AG09309 (cell line): ENCODE measurements at regions not wholly inside any gene's neighbourhood (a gene's known extent, or its start where the extent isn't known, plus 50 kb on each side); places are given as distances from the start of the nearest gene placed in this dataset.
"Not testable (repeated sequence)": the region's sequence is repeated elsewhere in the genome, so short reads cannot be mapped to it uniquely, and the experiment has no call there.

ENCODE experiments used
- DNase-seq: peaks from one replicate; pipeline ENCODE4 v3.0.0-alpha.2; 2010; ENCODE audit warnings: low read depth
- H3K4me3 ChIP-seq: 2 replicates; pipeline ENCODE4 v1.5.1; 2011; ENCODE audit warnings: mild to moderate bottlenecking, low read depth, low read length, moderate library complexity; ENCODE audit not compliant: control insufficient read depth
- CTCF ChIP-seq: IDR thresholded peaks from 2 replicates; pipeline ENCODE4 v1.5.1; 2011; ENCODE audit warnings: mild to moderate bottlenecking, low read depth, low read length, inconsistent platforms; ENCODE audit not compliant: insufficient read depth, control insufficient read depth; ENCODE audit errors: missing control alignments

GRCh38 chr2:22175003-22175402 is 1051.2 kb downstream of the TDRD15 start:
- no peak for DNase-seq
- no peak overlapping the region for H3K4me3 ChIP-seq

GRCh38 chr2:22185251-22185650 is 1061.5 kb downstream of the TDRD15 start:
- TF ChIP-seq CTCF: no peak

More at GRCh38 chr2:22175003-22175402, 1051.2 kb downstream of the TDRD15 start:
- TF ChIP-seq CTCF: no peak

GRCh38 chr2:22186261-22186828 is 1062.6 kb downstream of the TDRD15 start:
- H3K4me3 ChIP-seq, DNase-seq: not testable (repeated sequence)

More at GRCh38 chr2:22185251-22185650, 1061.5 kb downstream of the TDRD15 start:
- DNase-seq: no peak
- H3K4me3 ChIP-seq: no peak overlapping the region

GRCh38 chr2:22189893-22190480 is 1066.2 kb downstream of the TDRD15 start:
- TF ChIP-seq CTCF: no peak
- DNase-seq: no peak
- no peak overlapping the region for H3K4me3 ChIP-seq

GRCh38 chr2:22194218-22194617 is 1070.5 kb downstream of the TDRD15 start:
- H3K4me3 ChIP-seq: no peak overlapping the region
- no peak for DNase-seq
- TF ChIP-seq CTCF: no peak

- no peak for DNase-seq
- H3K4me3 ChIP-seq: no peak overlapping the region
- no peak for TF ChIP-seq CTCF
These were observed 1073.0 kb downstream of the TDRD15 start for GRCh38 chr2:22196806-22197205.

GRCh38 chr2:22198381-22199283 is 1074.9 kb downstream of the TDRD15 start:
- no peak for TF ChIP-seq CTCF
- H3K4me3 ChIP-seq: no peak overlapping the region
- no peak for DNase-seq
